Midbrain (tissue), 1 donor: ENCODE measurements at regions not wholly inside any gene's neighbourhood (a gene's known extent, or its start where the extent isn't known, plus 50 kb on each side); places are given as distances from the start of the nearest gene placed in this dataset.
"Not testable (repeated sequence)": the region's sequence is repeated elsewhere in the genome, so short reads cannot be mapped to it uniquely, and the experiment has no call there.

Source experiments
- DNase-seq: peaks from one replicate; lab custom pipeline; 2025; lab: John Stamatoyannopoulos, UW

DNA sequence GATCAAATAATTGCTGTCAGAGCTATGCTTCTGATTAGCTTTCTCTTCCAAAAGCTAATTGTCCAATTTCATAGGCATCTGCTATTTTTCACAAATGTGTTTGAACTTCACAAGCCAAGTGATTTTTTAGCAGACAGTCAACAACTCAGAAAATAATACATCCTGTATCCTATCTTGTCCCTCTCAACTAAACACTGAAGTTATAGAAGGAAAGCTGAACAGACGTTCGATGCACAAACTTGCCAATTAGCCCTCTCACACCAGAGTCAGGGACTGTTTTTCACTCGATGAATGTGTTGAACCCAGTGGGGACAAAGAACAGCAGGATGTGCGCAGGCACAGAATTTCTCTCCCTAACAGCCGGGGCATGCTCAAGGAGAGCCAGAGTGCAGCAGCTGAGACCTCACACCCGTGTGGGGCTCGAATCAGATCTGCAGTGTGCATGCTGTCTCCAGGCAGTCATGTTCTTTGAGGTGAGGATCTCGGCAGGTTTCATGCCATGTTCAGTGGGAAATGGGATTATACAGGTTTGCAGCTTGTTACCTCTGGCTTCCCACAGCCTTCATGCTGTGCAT is 246.7 kb upstream of the SDK2 start:
- no peak for DNase-seq

- no peak for DNase-seq
Measured at GRCh38 chr17:73895157-73895556, 250.9 kb upstream of the SDK2 start.

- no peak for DNase-seq
Measured at GRCh38 chr17:73896966-73897365, 252.7 kb upstream of the SDK2 start.

- DNase-seq, result no peak
Measured at GRCh38 chr17:73899839-73900238, 255.6 kb upstream of the SDK2 start.

- no peak for DNase-seq
Measured at GRCh38 chr17:73900516-73900915, 256.3 kb upstream of the SDK2 start.

DNA sequence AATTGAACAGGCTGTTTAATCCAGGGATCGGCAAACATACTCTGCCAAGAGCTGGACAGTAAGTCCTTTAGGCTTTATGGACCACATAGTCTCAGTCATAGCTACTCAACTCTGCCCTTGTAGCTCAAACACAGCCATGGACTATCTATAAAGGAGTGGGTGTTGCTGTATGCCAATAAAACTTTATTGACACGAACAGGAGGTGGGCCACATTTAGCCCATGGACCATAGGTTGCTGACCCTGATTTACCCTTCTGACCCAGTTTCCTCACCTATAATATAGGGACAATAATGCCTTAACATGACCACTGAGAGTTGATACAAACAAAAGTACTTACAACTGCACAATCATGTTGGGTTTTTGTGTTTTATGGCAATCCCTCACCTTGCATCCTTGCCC is 257.0 kb upstream of the SDK2 start:
- DNase-seq, result no peak

DNA sequence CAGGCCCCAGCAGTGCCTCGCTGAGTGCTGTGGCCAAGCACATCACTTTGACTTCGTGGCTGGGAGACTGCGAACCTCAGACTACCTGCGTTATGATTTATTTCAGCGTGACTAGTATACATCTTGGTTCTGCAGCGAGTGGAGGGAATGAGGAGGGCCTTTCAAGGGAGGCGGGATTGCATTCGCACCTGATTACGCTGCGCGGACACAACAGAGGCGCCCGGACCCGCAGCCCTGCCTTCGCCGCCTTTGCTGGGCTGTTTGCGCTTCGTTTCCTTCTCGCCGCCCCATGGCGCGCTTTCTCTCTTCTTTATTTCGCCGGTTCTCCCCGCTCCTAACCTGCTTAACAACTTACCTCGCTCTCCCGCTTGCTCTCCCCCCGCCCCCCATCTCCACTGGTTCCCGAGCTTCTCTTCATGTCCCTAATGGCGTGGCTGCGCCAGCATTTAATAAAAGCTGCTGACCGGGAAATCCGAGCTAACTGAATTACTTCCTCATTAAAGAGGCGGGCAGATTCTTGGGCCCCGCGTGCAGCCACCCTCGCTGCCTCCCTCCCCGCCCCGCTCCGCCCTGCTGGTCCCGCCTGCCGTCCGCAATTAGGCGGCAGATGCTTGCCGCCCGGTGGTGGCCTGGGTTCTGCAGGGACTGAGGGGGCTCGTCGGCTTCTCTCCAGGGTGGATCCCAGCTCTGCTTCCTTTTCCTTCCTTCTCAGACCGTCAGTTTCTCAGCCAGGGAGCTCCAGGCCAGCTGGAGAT is 257.6 kb upstream of the SDK2 start:
- no peak for DNase-seq

- no peak for DNase-seq
Measured at GRCh38 chr17:73902416-73903181, 258.4 kb upstream of the SDK2 start.

GRCh38 chr17:73906896-73907870 is 262.9 kb upstream of the SDK2 start:
- DNase-seq, result no peak

- DNase-seq, result no peak
Measured at GRCh38 chr17:73909186-73909585, 264.9 kb upstream of the SDK2 start.

DNA sequence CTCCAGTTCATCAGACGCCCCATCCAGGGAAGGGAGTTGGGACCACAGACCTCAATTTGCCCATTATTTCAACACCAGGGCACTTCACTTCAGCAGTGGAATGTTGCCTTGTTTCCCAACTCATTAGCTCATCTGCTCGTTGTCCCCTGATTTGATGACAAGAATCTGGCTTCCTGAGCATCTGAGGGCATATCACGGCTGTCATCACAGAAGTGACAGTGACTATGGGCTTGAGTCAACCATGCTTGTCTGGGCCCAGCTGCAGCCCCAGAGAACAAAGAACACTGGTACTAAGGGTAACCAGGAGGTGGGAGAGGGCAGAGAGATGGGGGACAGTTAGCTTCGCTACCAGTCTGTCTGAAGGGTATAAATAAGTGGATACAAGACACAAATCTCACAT is 266.0 kb upstream of the SDK2 start:
- DNase-seq, result no peak

- no peak for DNase-seq
Measured at GRCh38 chr17:73910821-73911515, 266.7 kb upstream of the SDK2 start.

- no peak for DNase-seq
Measured at GRCh38 chr17:73911726-73912372, 267.6 kb upstream of the SDK2 start.

DNA sequence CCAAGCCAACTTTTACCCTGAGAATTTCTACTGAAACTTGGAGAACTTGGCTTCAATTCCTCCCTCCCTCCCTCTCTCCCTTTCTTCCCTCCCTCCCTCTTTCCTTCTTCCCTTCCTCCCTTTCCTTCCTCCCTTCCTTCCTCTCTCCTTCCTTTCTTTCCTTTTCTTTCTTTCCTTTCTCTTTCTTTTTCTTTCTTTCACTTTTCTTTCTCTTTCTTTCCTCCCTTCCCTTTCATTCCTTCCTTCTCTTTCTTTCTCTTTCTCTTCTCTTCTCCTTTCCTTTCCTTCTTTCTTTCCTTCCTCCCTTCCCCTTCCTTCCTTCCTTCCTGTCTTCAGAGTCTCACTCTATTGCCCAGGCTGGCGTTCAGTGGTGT is 268.1 kb upstream of the SDK2 start:
- no peak for DNase-seq

GRCh38 chr17:73914536-73915274 is 270.5 kb upstream of the SDK2 start:
- DNase-seq, result no peak

GRCh38 chr17:73919033-73919432 is 274.8 kb upstream of the SDK2 start:
- DNase-seq, result not testable (repeated sequence)

- DNase-seq, result no peak
Measured at GRCh38 chr17:73921306-73921705, 277.1 kb upstream of the SDK2 start.

DNA sequence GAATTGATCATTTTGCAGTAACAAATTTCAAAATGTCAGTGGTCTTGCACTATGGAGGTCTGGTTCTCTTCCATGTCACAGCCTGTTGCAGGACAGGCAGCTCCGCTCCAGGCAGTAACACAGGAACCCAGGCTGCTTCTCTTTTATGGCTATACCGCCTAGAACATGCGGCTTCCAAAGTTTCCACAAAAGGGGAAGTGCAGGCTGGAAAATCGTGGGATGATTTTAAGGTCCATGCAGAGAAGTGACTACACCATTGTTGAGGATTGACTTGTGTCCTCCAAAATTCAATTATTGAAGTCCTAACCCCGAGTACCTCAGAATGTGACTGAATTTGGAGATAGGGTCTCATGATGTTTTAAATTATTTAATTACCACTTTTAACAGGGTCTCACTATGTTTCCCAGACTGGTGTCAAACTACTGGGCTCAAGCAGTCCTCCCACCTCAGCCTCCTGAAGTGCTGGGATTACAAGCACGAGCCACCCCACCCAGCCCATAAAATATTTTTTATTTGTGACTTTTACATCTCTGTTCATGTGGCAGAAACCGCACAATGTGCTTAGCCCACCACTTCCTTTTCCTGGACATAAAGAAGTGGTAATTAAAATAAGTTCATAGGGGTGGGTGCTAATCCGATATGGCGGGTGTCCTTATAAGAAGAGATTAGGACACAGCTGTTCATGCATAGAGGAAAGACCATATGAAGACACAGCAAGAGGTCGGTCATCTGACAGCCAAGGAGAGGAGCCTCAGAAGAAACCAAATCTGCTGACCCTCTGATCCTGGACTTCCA is 279.2 kb upstream of the RPL38 start:
- DNase-seq, result no peak

- no peak for DNase-seq
Measured at GRCh38 chr17:73924909-73925186, 278.6 kb upstream of the RPL38 start.
